OCI-LY3 (cell line): ENCODE measurements at regions not wholly inside any gene's neighbourhood (a gene's known extent, or its start where the extent isn't known, plus 50 kb on each side); places are given as distances from the start of the nearest gene placed in this dataset.
"Not testable (repeated sequence)": the region's sequence is repeated elsewhere in the genome, so short reads cannot be mapped to it uniquely, and the experiment has no call there.

Experiments used
- CTCF ChIP-seq: fragments of 200-600, 300-600 bp; sonication (generic); IDR thresholded peaks from 2 replicates; pipeline ENCODE4 v1.5.1; 2014; ENCODE audit warnings: antibody characterized with exemption, low read length, low read depth
- EZH2phosphoT487 ChIP-seq: fragments of 200-600 bp; shearing (Covaris generic); IDR thresholded peaks from 2 replicates; pipeline ENCODE4 v1.6.1; 2018; ENCODE audit warnings: antibody characterized with exemption, mixed run types, low read depth

DNA sequence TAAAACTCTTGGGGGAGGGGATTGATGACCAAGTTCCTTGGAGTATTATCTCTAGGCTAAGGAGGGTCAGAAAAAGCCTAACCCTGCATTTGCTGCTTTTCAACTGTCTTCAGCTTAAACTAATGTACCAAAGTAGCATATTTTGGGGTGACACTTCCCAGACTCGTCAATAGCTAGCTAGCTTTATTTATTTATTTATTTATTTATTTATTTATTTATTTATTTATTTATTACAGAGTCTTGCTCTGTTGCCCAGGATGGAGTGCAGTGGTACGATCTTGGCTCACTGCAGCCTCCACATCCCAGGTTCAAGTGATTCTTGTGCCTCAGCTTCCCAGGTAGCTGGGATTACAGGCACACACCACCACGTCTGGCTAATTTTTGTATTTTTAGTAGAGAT lies 257.1 kb downstream of the S1PR1 start:
- TF ChIP-seq CTCF, EZH2phosphoT487: not testable (repeated sequence)
